ENCODE measurements at regions not wholly inside any gene's neighbourhood (a gene's known extent, or its start where the extent isn't known, plus 50 kb on each side); places are given as distances from the start of the nearest gene placed in this dataset.

DNA sequence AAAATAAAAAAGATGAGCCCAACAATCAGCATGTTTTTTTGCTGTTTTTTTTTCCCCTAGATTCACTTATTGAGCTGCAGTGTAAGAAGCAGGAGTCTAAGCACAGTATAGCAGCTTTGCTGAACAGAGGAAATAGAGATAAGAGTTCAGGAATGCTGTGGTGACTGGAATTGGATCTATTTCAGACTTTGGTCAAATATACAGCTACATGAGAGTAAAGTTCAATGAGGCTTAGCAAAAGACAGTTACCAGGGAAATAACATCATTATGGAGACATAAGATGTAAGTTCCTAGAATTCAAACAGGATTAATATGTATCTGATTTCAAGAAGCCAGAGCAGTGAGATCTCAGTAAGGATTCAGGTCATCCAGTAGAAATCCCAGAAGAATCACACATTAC lies 613.0 kb downstream of the RPS29 start:
- Histone ChIP-seq H2BK12ac (ENCODE audit: insufficient read length, low read depth, low read length) (no peak overlapping the region), H3K4me2 (ENCODE audit: insufficient read depth, insufficient read length, low read length) (no peak overlapping the region), H2BK5ac (ENCODE audit: insufficient read length, low read length) (no peak overlapping the region), H3K4me1 (ENCODE audit: insufficient read depth, low read length) (no peaks in the 10 kb centered on the region), H2BK15ac (ENCODE audit: low read depth, low read length) (no peak overlapping the region), H3K56ac (ENCODE audit: insufficient read length, low read depth, low read length) (no peak overlapping the region), H4K91ac (ENCODE audit: insufficient read length, low read depth, low read length) (no peak overlapping the region), H2AFZ (ENCODE audit: low read length) (no peak overlapping the region), H3K23me2 (ENCODE audit: insufficient read length, low read depth, low read length, poor library complexity, severe bottlenecking) (no peaks in the 10 kb centered on the region), H2BK120ac (ENCODE audit: low read depth, low read length, poor library complexity, severe bottlenecking) (no peak overlapping the region), H2AK5ac (ENCODE audit: insufficient read length, low read length) (no peak overlapping the region), H3K23ac (ENCODE audit: insufficient read length, low read depth, low read length) (no peak overlapping the region), H3K79me1 (ENCODE audit: insufficient read depth, low read depth, low read length, poor library complexity, severe bottlenecking) (no peaks in the 10 kb centered on the region), H3K18ac (ENCODE audit: insufficient read length, low read depth, low read length) (no peak overlapping the region), H3K27ac (ENCODE audit: insufficient read length, low read depth, low read length) (no peak overlapping the region), H3T11ph (ENCODE audit: low read length) (no peak overlapping the region), H2BK20ac (ENCODE audit: low read depth, low read length, poor library complexity, severe bottlenecking) (no peak overlapping the region), H4K5ac (ENCODE audit: insufficient read length, low read depth, low read length) (no peak overlapping the region), H3K14ac (ENCODE audit: insufficient read depth, low read length) (no peak overlapping the region), H3K9ac (ENCODE audit: extremely low read depth, insufficient read length, low read length) (no peak overlapping the region), H3K27me3 (ENCODE audit: insufficient read depth, low read length) (no peaks in the 10 kb centered on the region), H3K4ac (ENCODE audit: low read depth, low read length) (no peak overlapping the region), H3K9me3 (ENCODE audit: control insufficient read depth, low read depth, low read length) (no peaks in the 10 kb centered on the region), H3K79me2 (ENCODE audit: insufficient read depth, low read length) (no peaks in the 10 kb centered on the region), H4K20me1 (ENCODE audit: control insufficient read depth, insufficient read depth, insufficient read length) (no peaks in the 10 kb centered on the region), H4K8ac (replicated peaks; ENCODE audit: insufficient read length, low read depth, low read length) (no peak overlapping the region)
- TF ChIP-seq, protein P1, sequence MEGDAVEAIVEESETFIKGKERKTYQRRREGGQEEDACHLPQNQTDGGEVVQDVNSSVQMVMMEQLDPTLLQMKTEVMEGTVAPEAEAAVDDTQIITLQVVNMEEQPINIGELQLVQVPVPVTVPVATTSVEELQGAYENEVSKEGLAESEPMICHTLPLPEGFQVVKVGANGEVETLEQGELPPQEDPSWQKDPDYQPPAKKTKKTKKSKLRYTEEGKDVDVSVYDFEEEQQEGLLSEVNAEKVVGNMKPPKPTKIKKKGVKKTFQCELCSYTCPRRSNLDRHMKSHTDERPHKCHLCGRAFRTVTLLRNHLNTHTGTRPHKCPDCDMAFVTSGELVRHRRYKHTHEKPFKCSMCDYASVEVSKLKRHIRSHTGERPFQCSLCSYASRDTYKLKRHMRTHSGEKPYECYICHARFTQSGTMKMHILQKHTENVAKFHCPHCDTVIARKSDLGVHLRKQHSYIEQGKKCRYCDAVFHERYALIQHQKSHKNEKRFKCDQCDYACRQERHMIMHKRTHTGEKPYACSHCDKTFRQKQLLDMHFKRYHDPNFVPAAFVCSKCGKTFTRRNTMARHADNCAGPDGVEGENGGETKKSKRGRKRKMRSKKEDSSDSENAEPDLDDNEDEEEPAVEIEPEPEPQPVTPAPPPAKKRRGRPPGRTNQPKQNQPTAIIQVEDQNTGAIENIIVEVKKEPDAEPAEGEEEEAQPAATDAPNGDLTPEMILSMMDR (conservative IDR thresholded peaks at IDR 0.05), result no peak
- no peak overlapping the region for H3K27ac Mint-ChIP-seq
- no peak for DNase-seq
- no peaks in the 10 kb centered on the region for H3K27me3 Mint-ChIP-seq (ENCODE audit: low read depth)
- no peaks in the 10 kb centered on the region for H3K36me3 Mint-ChIP-seq (ENCODE audit: insufficient read depth in 1 of 3, low read depth in 3 of 3)
- H3K4me1 Mint-ChIP-seq, result no peaks in the 10 kb centered on the region
- no peak overlapping the region for H3K4me3 Mint-ChIP-seq
- no peaks in the 10 kb centered on the region for H3K9me3 Mint-ChIP-seq

All from H9 (cell line).